HPDE6-E6E7 (cell line): ENCODE measurements at regions not wholly inside any gene's neighbourhood (a gene's known extent, or its start where the extent isn't known, plus 50 kb on each side); places are given as distances from the start of the nearest gene placed in this dataset.
"Not testable (repeated sequence)": the region's sequence is repeated elsewhere in the genome, so short reads cannot be mapped to it uniquely, and the experiment has no call there.

Experiments used
- DNase-seq: peaks from one replicate; pipeline ENCODE4 v3.0.0; 2011; ENCODE audit warnings: missing footprints; ENCODE audit errors: extremely low spot score

- no peak for DNase-seq
These were observed 297.1 kb upstream of the MAF start for GRCh38 chr16:79897453-79898146.

- no peak for DNase-seq
These were observed 296.5 kb upstream of the MAF start for GRCh38 chr16:79897104-79897452.

GRCh38 chr16:79895917-79896203, 295.3 kb upstream of the MAF start:
- no peak for DNase-seq

GRCh38 chr16:79895053-79895916, 294.7 kb upstream of the MAF start:
- DNase-seq = no peak

- DNase-seq = no peak
These were observed 292.9 kb upstream of the MAF start for GRCh38 chr16:79893445-79893844.

- no peak for DNase-seq
These were observed 291.7 kb upstream of the MAF start for GRCh38 chr16:79892278-79892677.

GRCh38 chr16:79891458-79891857, 290.9 kb upstream of the MAF start:
- no peak for DNase-seq

GRCh38 chr16:79887541-79888540, 287.3 kb upstream of the MAF start:
- no peak for DNase-seq

GRCh38 chr16:79885320-79885719, 284.8 kb upstream of the MAF start:
- peak; percentile 84 for DNase-seq

- no peak for DNase-seq
These were observed 283.0 kb upstream of the MAF start for GRCh38 chr16:79883494-79883893.

GRCh38 chr16:79882340-79883005, 281.9 kb upstream of the MAF start:
- no peak for DNase-seq

- not testable (repeated sequence) for DNase-seq
These were observed 280.6 kb upstream of the MAF start for GRCh38 chr16:79881107-79881506.

GRCh38 chr16:79876332-79876730, 275.8 kb upstream of the MAF start:
- no peak for DNase-seq

- DNase-seq = no peak
These were observed 273.9 kb upstream of the MAF start for GRCh38 chr16:79874391-79874790.

- no peak for DNase-seq
These were observed 273.3 kb upstream of the MAF start for GRCh38 chr16:79873825-79874224.

- DNase-seq = no peak
These were observed 271.4 kb upstream of the MAF start for GRCh38 chr16:79871906-79872305.

- no peak for DNase-seq
These were observed 269.7 kb upstream of the MAF start for GRCh38 chr16:79870016-79870886.

- DNase-seq = no peak
These were observed 268.9 kb upstream of the MAF start for GRCh38 chr16:79869304-79870015.

- no peak for DNase-seq
These were observed 268.3 kb upstream of the MAF start for GRCh38 chr16:79868841-79869240.

GRCh38 chr16:79867425-79867997, 267.0 kb upstream of the MAF start:
- no peak for DNase-seq
